ENCODE measurements at regions not wholly inside any gene's neighbourhood (a gene's known extent, or its start where the extent isn't known, plus 50 kb on each side); places are given as distances from the start of the nearest gene placed in this dataset.
"Not testable (repeated sequence)": the region's sequence is repeated elsewhere in the genome, so short reads cannot be mapped to it uniquely, and the experiment has no call there.

DNA sequence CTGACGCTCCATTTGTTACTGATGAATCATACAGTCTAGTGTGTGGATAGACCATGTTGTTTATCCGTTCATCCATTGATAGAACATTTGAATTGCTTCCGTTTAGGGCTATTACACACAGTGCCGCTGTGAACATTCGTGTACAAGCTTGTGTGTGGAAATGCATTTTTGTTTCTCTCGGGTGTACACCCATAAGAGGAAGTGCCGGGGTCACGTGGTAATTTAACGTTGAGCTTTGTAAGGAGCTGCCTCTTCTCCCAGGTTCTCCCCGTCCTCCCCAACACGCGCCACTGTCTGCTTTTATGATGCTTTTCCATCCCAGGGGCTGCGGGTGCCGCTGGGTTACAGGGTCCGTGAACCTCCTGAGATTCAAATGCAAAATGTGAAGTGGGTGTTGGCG, 142.3 kb downstream of the IGLL1 start:
- Mint-ChIP-seq H3K4me1 (peaks cover 0 to 7% (median 2%) of the 10 kb centered on the region in 4 donors), H3K9me3 (peaks cover 0 to 8% (median 0%) of the 10 kb centered on the region in 7 donors), H3K4me3 (no peak overlapping the region), H3K27me3 (no peaks in the 10 kb centered on the region), H3K36me3 (no peaks in the 10 kb centered on the region), H3K27ac (no peak overlapping the region)
- Histone ChIP-seq H3K27ac (ENCODE audit: insufficient read depth, low read length, poor library complexity, severe bottlenecking) (no peak overlapping the region), H3K4me3 (ENCODE audit: low read depth, low read length) (no peak overlapping the region), H3K36me3 (ENCODE audit: control insufficient read depth, insufficient read depth, low read length) (no peaks in the 10 kb centered on the region), H3K9me3 (ENCODE audit: control insufficient read depth in 2 of 2, low read length in 2 of 2) (peaks cover 0 to 3% of the 10 kb centered on the region in 2 experiments), H3K27me3 (ENCODE audit: control insufficient read depth, insufficient read depth, low read length) (no peaks in the 10 kb centered on the region), H3K4me1 (ENCODE audit: control insufficient read depth, insufficient read depth, low read length, poor library complexity, severe bottlenecking) (no peaks in the 10 kb centered on the region)
- no peak for DNase-seq
- ATAC-seq (ENCODE audit: low read depth in 2 of 2): no peak

DNA sequence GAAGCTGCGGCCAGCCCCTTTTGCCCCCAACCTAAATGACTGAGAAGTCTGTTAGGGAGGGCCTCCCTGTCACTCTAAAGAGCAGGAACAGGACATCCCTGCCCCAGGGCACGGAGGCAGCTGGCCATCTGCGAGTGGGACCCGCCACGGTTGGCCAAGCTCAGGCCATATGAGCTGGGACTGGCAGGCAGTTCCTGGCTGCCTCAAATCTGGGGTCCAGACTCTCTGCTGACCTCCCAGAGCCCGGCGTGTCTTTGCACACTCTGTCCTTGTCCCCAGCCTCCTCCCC, 143.0 kb downstream of the IGLL1 start:
- H3K27ac Mint-ChIP-seq, H3K9me3 Mint-ChIP-seq: not testable (repeated sequence)

DNA sequence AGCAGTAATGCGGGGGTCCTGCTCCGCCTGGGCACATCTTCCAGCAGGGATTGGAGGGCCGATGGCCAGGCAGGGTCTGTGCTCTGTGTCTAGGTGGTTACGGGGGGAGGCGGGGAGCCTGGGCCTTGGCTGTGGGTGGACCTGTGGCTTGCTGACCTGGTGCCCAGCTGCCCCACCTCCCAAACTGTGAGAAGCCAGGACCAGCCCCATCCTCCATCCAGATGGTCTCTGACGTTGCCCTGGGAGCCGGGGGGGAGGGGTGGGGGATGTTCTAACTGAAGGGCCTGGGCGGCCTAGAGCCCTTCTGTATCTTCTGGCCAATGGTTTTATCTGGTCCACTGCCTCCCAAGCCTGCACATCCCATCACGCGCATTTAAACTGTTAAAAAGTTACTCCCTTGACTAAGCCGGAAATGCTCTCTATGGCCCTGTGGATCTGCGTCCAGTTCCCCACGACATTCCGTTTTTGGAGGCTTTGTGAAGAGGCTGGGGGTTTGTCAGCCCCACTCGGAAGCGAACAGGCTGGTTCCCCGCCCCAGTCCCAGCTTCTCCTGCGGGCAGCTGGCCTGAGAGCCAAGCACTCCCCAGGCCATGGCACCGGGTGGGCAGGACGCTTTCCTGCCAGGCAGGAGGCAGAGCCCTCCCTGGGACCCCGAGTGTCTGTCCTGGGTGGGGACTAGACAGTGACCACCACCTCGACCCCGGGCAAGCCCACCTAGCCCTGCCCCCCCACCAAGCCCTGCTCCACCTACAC, 143.6 kb downstream of the IGLL1 start:
- not testable (repeated sequence) for H3K9me3 ChIP-seq (ENCODE audit: control insufficient read depth in 2 of 2, low read length in 2 of 2); H3K4me1 ChIP-seq (ENCODE audit: control insufficient read depth, insufficient read depth, low read length, poor library complexity, severe bottlenecking); H3K4me3 ChIP-seq (ENCODE audit: low read depth, low read length); ATAC-seq (ENCODE audit: low read depth in 2 of 2); H3K27me3 Mint-ChIP-seq; H3K27ac Mint-ChIP-seq; H3K4me3 Mint-ChIP-seq; H3K9me3 Mint-ChIP-seq; H3K27me3 ChIP-seq (ENCODE audit: control insufficient read depth, insufficient read depth, low read length); DNase-seq; H3K36me3 Mint-ChIP-seq; H3K36me3 ChIP-seq (ENCODE audit: control insufficient read depth, insufficient read depth, low read length); H3K27ac ChIP-seq (ENCODE audit: insufficient read depth, low read length, poor library complexity, severe bottlenecking)
- peaks cover 0 to 12% (median 2%) of the 10 kb centered on the region in 4 donors for H3K4me1 Mint-ChIP-seq

More for the DNA sequence above, 143.0 kb downstream of the IGLL1 start:
- not testable (repeated sequence) for H3K9me3 ChIP-seq (ENCODE audit: control insufficient read depth in 2 of 2, low read length in 2 of 2); ATAC-seq (ENCODE audit: low read depth in 2 of 2); H3K4me1 ChIP-seq (ENCODE audit: control insufficient read depth, insufficient read depth, low read length, poor library complexity, severe bottlenecking); H3K27ac ChIP-seq (ENCODE audit: insufficient read depth, low read length, poor library complexity, severe bottlenecking); H3K4me3 ChIP-seq (ENCODE audit: low read depth, low read length); H3K27me3 ChIP-seq (ENCODE audit: control insufficient read depth, insufficient read depth, low read length); H3K4me1 Mint-ChIP-seq; H3K36me3 ChIP-seq (ENCODE audit: control insufficient read depth, insufficient read depth, low read length); DNase-seq; H3K36me3 Mint-ChIP-seq; H3K27me3 Mint-ChIP-seq; H3K4me3 Mint-ChIP-seq

DNA sequence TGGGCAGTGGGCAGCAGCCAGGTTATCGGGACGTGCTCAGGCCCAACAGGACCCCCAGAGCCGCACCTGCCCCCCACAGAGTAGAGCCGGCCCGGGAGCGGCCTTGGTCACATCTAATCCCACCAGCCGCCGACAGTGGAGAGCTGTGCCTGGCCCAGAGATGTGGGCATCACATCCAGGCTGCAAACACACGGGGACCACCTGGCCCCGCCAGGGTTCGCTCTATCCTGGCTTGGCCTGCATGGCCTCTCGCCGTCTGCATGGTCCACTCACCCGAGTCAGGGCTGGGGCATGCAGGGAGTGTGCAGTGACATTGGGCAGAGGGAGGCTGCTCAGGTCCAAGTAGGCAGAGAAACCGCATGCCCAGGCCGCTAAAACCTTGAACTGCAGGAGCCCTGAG, 144.9 kb downstream of the IGLL1 start:
- not testable (repeated sequence) for DNase-seq; H3K9me3 Mint-ChIP-seq; H3K4me1 ChIP-seq (ENCODE audit: control insufficient read depth, insufficient read depth, low read length, poor library complexity, severe bottlenecking); H3K36me3 Mint-ChIP-seq; H3K27ac Mint-ChIP-seq; H3K36me3 ChIP-seq (ENCODE audit: control insufficient read depth, insufficient read depth, low read length); H3K27me3 Mint-ChIP-seq; ATAC-seq (ENCODE audit: low read depth in 2 of 2); H3K9me3 ChIP-seq (ENCODE audit: control insufficient read depth in 2 of 2, low read length in 2 of 2); H3K27ac ChIP-seq (ENCODE audit: insufficient read depth, low read length, poor library complexity, severe bottlenecking); H3K27me3 ChIP-seq (ENCODE audit: control insufficient read depth, insufficient read depth, low read length); H3K4me3 Mint-ChIP-seq; H3K4me3 ChIP-seq (ENCODE audit: low read depth, low read length)
- peaks cover 0 to 14% (median 6%) of the 10 kb centered on the region in 4 donors for H3K4me1 Mint-ChIP-seq

DNA sequence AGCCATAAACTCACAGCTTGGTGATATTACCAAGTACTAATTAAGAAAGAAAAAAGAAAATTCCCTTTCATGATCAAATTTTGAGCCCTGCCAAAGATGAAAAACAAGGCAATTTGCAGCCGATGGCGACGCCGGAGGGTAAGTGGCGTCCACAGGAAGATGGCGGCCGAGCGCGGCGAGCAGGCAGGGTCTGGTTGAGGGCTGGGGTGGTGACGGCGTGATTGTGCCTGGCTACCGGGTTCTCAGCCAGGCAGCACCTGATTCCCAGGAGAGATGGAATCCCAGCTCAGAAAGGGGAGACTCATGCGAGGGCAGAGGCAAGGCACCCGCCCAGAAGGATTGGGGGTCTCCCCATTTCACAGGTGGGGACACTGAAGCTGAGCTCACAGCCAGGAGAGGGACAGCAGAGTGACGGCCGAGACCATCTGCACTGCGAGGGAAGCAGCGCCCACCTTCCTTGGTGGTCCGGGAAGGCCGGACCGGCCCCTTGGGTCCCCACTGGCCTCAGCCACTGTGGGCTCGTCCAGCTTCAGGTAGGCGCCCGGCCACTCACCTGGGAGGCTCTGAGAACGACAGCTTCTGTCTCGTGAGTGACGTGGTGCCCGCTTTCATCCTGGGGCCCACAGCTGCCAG, 145.8 kb downstream of the IGLL1 start:
- not testable (repeated sequence) for H3K27ac ChIP-seq (ENCODE audit: insufficient read depth, low read length, poor library complexity, severe bottlenecking); ATAC-seq (ENCODE audit: low read depth in 2 of 2); H3K27me3 Mint-ChIP-seq; H3K27ac Mint-ChIP-seq; H3K4me1 ChIP-seq (ENCODE audit: control insufficient read depth, insufficient read depth, low read length, poor library complexity, severe bottlenecking); DNase-seq; H3K4me3 Mint-ChIP-seq; H3K9me3 ChIP-seq (ENCODE audit: control insufficient read depth in 2 of 2, low read length in 2 of 2); H3K4me3 ChIP-seq (ENCODE audit: low read depth, low read length); H3K27me3 ChIP-seq (ENCODE audit: control insufficient read depth, insufficient read depth, low read length); H3K36me3 ChIP-seq (ENCODE audit: control insufficient read depth, insufficient read depth, low read length)
- H3K9me3 Mint-ChIP-seq: peaks cover 0 to 12% (median 6%) of the 10 kb centered on the region in 7 donors
- H3K4me1 Mint-ChIP-seq: peaks cover 0 to 14% (median 6%) of the 10 kb centered on the region in 4 donors
- peaks cover 13% of the 10 kb centered on the region for H3K36me3 Mint-ChIP-seq

DNA sequence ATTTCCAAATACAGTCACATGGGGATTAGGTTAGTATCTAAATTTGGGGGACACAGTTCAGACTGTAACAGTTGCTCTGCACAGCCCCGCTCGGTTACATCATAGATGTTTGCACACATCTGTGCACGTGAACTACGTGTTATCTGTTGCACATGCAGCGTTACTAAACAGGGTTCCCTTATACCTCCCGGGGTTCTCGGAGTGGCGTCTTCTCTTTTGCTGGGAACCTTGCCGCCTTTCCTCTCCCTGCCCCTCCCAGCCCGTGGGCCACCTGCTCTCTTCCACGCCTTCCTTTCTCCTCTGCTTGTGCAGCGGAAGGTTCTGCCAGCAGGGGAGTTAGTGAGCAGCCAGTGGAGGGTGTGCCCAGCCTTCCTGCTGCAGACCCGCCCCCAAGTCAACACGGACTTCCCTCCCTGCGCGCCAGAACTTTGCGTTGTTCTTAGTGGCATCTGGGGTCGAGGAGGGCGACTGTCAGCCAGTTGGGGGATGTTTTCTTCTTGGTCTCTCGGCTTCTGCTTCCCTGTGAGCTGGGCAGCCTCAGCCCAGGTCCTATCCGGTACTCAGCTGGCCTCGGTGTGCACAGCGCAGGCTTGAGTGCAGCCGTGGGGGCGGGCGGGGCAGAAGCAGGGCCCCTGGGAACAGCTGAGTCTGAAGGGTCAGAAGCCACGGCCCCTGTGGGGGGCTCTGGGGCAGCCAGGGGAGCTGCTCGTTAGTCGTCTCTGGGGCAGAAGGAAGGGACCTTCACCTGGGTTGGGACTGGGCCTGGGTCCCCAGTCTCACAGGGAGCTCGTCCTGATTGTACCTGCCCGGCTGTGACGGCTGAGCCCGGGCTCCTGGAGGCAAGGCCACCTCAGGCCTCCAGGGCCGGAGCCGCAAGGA, 146.7 kb downstream of the IGLL1 start:
- H3K36me3 Mint-ChIP-seq: peaks cover 13% of the 10 kb centered on the region
- H3K4me1 Mint-ChIP-seq: peaks cover 0 to 14% (median 6%) of the 10 kb centered on the region in 4 donors
- not testable (repeated sequence) for H3K4me1 ChIP-seq (ENCODE audit: control insufficient read depth, insufficient read depth, low read length, poor library complexity, severe bottlenecking); H3K9me3 ChIP-seq (ENCODE audit: control insufficient read depth in 2 of 2, low read length in 2 of 2); H3K27me3 ChIP-seq (ENCODE audit: control insufficient read depth, insufficient read depth, low read length); H3K4me3 ChIP-seq (ENCODE audit: low read depth, low read length); H3K27ac ChIP-seq (ENCODE audit: insufficient read depth, low read length, poor library complexity, severe bottlenecking); H3K27me3 Mint-ChIP-seq; H3K36me3 ChIP-seq (ENCODE audit: control insufficient read depth, insufficient read depth, low read length)
- DNase-seq (peak in 2 of 3 donors; percentile 31 to 41), ATAC-seq (ENCODE audit: low read depth in 2 of 2) (peak; percentile 84 to 95)
- peak overlapping the region in 1 of 3 donors; percentile 42 for H3K27ac Mint-ChIP-seq
- peak overlapping the region in 3 of 4 donors; percentile 28 to 73 (median 54) for H3K4me3 Mint-ChIP-seq
- peaks cover 0 to 12% (median 6%) of the 10 kb centered on the region in 7 donors for H3K9me3 Mint-ChIP-seq

DNA sequence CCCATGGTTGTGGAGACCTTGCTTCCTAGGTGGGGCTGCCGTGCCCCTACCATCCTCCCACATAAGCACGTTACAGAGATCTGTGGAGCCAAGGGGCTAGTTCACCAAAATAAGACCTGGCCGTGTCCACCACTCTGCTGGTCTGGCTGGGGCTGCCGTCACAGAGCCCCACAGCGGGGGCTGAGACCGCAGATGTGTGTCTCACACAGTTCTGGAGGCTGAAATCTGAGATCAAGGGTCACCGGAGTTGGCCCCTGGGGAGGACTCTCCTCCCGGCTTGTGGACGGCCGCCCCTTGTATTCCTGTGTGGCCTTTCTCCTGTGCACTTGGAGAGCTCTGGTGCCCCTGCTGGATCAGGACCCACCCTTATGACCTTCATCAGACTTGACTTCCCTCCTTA, 147.4 kb downstream of the IGLL1 start:
- peaks cover 0 to 14% (median 6%) of the 10 kb centered on the region in 7 donors for H3K9me3 Mint-ChIP-seq
- DNase-seq; H3K4me3 ChIP-seq (ENCODE audit: low read depth, low read length); H3K9me3 ChIP-seq (ENCODE audit: control insufficient read depth in 2 of 2, low read length in 2 of 2); H3K27me3 Mint-ChIP-seq; ATAC-seq (ENCODE audit: low read depth in 2 of 2); H3K27me3 ChIP-seq (ENCODE audit: control insufficient read depth, insufficient read depth, low read length); H3K4me1 ChIP-seq (ENCODE audit: control insufficient read depth, insufficient read depth, low read length, poor library complexity, severe bottlenecking); H3K27ac ChIP-seq (ENCODE audit: insufficient read depth, low read length, poor library complexity, severe bottlenecking); H3K36me3 ChIP-seq (ENCODE audit: control insufficient read depth, insufficient read depth, low read length): not testable (repeated sequence)
- H3K4me1 Mint-ChIP-seq: peaks cover 0 to 14% (median 6%) of the 10 kb centered on the region in 4 donors
- peak overlapping the region in 1 of 4 donors; percentile 54 for H3K4me3 Mint-ChIP-seq
- peaks cover 13% of the 10 kb centered on the region for H3K36me3 Mint-ChIP-seq
- H3K27ac Mint-ChIP-seq: peak overlapping the region in 1 of 3 donors; percentile 42

Data from CD4-positive, CD25-positive, alpha-beta regulatory T cell (primary cell).